Astrocyte of the cerebellum (primary cell): ENCODE measurements at regions not wholly inside any gene's neighbourhood (a gene's known extent, or its start where the extent isn't known, plus 50 kb on each side); places are given as distances from the start of the nearest gene placed in this dataset.
A peak's percentile ranks its signal among the peaks of the same experiment; 100 is the strongest.

Experiments
- DNase-seq: peaks from one replicate; pipeline ENCODE4 v3.0.0-alpha.2; 2011; ENCODE audit warnings: low read depth
- H3K4me3 ChIP-seq: 2 replicates; pipeline ENCODE4 v1.5.1; 2011; ENCODE audit warnings: mild to moderate bottlenecking, low read depth, low read length, moderate library complexity
- CTCF ChIP-seq: IDR thresholded peaks from 2 replicates; pipeline ENCODE4 v1.5.1; 2012; ENCODE audit warnings: low read length, low read depth, moderate library complexity, mild to moderate bottlenecking; ENCODE audit errors: missing control alignments
- in situ Hi-C: cut with HindIII; loops from 2 replicates; pipeline ENCODE4 v1.10.0; 2017; ENCODE audit warnings: low sequenced_read_pairs

GRCh38 chr13:103356226-103356864, 290.1 kb upstream of the SLC10A2 start:
- in situ Hi-C loops: no loop called here
- no peak overlapping the region for H3K4me3 ChIP-seq
- TF ChIP-seq CTCF: no peak
- no peak for DNase-seq

DNA sequence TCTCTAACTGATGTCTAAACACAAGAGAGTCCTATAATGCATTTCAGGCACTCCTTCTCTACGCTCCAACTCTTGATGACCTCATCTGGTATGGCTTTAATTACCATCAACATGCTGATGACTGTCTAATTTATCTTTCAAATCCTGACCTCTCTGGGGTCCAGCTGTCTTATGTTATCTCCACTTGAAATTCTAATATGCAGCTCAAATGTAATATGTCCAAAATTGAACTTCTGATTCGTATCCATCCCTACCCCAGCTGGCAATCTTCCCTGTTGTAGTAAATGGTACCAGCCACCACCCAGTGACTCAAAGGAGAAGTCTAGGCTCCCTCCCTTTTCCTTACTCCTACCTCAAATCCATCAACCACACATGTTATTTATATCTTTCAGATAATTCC, 288.0 kb upstream of the SLC10A2 start:
- no peak for TF ChIP-seq CTCF
- H3K4me3 ChIP-seq: no peak overlapping the region
- no peak for DNase-seq
- in situ Hi-C loops: no loop called here

GRCh38 chr13:103351035-103351828, 285.0 kb upstream of the SLC10A2 start:
- no peak for TF ChIP-seq CTCF
- in situ Hi-C loops: no loop called here
- peak overlapping the region; percentile 9 for H3K4me3 ChIP-seq
- DNase-seq: peak; percentile 83

- no peak for DNase-seq
- TF ChIP-seq CTCF: no peak
- in situ Hi-C loops: no loop called here
- H3K4me3 ChIP-seq: no peak overlapping the region
Observed at GRCh38 chr13:103350147-103350546, 283.9 kb upstream of the SLC10A2 start.

DNA sequence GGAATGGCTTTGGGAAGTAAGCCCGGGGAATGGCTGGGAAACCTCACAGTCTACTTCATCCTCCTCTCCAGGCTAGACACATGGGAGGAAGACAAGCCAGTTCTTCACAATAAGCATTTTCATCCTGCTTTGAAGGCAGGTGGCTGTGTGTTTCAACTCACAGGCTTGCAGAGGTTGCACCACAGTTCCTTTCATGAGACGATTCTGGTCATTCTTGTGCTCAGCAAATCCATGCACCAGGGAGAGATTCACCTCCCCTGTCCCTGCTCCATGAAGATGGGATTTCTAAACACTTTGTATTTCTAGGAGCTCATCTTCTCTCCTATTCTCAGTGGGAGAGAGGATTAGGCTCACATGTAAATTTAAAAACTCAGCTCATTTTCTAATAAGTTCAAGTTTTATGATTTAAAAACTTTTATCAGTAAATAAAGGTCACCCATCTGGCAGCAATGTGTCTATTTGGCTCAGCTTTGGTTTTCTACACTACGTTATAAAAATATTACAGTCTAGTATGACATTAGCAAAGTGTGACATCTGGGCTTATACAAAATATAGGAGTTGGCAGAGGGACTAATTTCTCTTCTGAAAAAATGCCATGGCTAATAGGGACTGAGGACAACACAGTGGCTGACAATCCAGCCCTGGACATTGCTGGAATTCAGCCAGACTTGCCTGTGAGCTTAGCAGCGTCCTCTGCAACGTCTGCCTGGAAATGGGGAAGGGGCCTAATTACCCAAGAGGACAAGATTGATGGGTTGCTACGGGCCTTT, 283.2 kb upstream of the SLC10A2 start:
- TF ChIP-seq CTCF: no peak
- no peak overlapping the region for H3K4me3 ChIP-seq
- in situ Hi-C loops: no loop called here
- DNase-seq: no peak

GRCh38 chr13:103335241-103335640, 269.0 kb upstream of the SLC10A2 start:
- no peak for TF ChIP-seq CTCF
- in situ Hi-C loops: no loop called here
- no peak for DNase-seq
- no peak overlapping the region for H3K4me3 ChIP-seq
